Activated CD4-positive, alpha-beta T cell treated with anti-CD3 and anti-CD28 coated beads, Interleukin-2, amount 10 ng/mL, durations not matched to agents 24 days and 14 days (primary cell): ENCODE measurements at regions not wholly inside any gene's neighbourhood (a gene's known extent, or its start where the extent isn't known, plus 50 kb on each side); places are given as distances from the start of the nearest gene placed in this dataset.
A peak's percentile ranks its signal among the peaks of the same experiment; 100 is the strongest.

ENCODE experiments used
- DNase-seq: peaks from one replicate; pipeline ENCODE4 v3.0.0; 2022
- H3K27ac Mint-ChIP-seq: one replicate; pipeline ENCODE4 v1.8.0; 2022; ENCODE audit warnings: mild to moderate bottlenecking, mixed read lengths
- H3K27me3 Mint-ChIP-seq: one replicate; pipeline ENCODE4 v1.8.0; 2022; ENCODE audit warnings: mixed read lengths
- H3K36me3 Mint-ChIP-seq: one replicate; pipeline ENCODE4 v1.8.0; 2022; ENCODE audit warnings: low read depth, mild to moderate bottlenecking, mixed read lengths
- H3K4me1 Mint-ChIP-seq: one replicate; pipeline ENCODE4 v1.8.0; 2021; ENCODE audit warnings: mixed read lengths
- H3K4me3 Mint-ChIP-seq: one replicate; pipeline ENCODE4 v1.8.0; 2022; ENCODE audit warnings: mild to moderate bottlenecking, moderate library complexity, mixed read lengths
- H3K9me3 Mint-ChIP-seq: one replicate; pipeline ENCODE4 v1.8.0; 2021; ENCODE audit warnings: mixed read lengths
- intact Hi-C: fragments of 100-400 bp; cut with micrococcal nuclease; formaldehyde crosslinking; loops from one replicate; pipeline ENCODE4 v1.15.1; 2023

DNA sequence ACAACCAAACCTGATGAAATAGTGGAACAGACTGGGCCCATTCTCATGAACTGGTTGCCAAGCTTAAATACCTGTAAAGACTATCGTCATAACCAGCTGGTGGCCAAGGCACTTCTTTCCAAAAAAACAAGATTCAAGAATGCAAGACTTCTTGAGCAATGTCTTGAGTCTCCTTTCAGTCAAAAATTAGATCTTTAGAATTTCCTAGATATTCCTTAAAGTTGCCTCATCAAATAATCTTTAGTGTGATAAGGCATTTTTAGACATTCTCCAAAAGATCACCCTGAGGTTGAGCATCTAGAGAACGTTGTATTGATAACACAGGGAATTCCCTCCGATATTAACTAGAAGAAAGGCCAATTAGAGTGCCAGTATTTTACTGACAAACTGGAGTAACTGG lies 236.4 kb upstream of the MEX3C start:
- peaks cover 23% of the 10 kb centered on the region for H3K4me1 Mint-ChIP-seq
- intact Hi-C loops, result no loop called here
- H3K27ac Mint-ChIP-seq, result no peak overlapping the region
- DNase-seq, result no peak
- H3K36me3 Mint-ChIP-seq, result no peaks in the 10 kb centered on the region
- no peak overlapping the region for H3K4me3 Mint-ChIP-seq
- peaks cover 15% of the 10 kb centered on the region for H3K27me3 Mint-ChIP-seq
- H3K9me3 Mint-ChIP-seq, result peaks cover 12% of the 10 kb centered on the region

DNA sequence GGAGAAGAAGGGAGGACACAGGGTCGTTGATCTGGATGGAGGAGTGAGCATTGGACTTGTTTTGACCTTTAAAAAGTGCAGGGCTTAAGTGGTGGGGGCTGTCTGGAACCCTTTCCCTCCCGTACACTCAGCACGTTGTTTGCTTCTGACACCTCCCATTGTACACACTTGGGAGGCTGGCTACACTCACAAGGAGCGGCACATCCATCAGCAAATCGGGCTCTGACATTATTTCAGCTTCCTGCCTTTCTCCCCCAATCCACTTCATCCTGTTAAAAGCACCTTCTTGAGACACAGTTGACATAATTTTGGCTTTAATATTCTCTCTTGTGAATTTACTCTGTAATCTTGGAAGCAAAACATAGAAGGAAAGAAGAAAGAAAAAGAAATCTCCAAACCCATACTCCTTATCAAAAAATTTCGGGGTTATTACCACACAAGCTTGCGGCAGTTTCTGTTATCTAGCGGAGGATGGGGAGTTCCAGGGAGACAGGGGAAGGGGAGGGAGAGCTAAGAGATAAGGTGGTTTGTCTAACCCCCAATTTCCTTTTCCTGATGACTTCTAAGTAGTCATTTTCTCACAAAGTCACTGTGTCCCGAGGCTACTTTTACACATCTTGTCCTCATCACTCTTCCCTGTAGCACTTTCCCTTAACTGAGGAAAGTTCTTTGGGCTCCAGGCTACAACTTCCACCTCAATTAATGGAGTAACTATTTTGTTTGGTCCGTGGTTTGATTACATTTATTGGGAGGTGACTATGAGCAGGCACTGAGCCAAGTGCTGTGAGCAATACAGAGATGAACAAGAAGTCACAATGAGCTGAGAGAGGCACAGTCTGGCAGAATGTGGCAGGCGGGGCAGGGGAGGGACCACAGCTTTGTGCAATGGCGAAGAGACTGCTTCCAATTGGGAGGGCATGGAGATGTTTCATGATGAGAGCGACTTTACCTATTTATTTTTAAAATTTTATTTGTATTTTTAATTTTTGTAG lies 240.1 kb upstream of the MEX3C start:
- H3K4me1 Mint-ChIP-seq, result peaks cover 23% of the 10 kb centered on the region
- intact Hi-C loops, result no loop called here

DNA sequence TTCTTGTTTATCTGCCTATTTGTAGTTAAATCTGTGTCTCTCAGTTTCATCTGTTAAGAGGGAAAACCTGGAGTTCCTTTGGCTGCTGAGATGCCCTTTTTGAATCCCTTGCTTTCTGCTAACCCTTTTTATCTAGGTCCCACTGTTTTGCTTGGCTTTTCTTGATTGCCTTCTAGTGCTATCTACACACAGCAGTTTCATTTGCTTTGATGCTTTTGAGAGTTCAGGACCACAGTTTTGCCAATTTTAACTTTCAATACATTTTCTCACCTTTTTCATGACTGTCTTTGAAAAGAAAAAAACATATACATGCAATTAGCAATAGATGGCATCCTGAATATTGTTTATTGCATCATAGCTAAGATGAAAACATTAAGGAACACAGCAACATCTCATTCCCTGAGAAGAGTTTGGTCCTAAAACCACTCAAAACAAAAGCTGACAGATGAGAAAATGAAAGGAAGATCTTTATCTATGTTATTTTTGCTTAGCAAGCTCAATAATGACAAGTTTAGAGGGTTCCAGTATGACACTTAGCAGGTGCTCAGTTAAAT lies 241.4 kb upstream of the MEX3C start:
- H3K9me3 Mint-ChIP-seq, result peaks cover 8% of the 10 kb centered on the region
- no peak for DNase-seq
- intact Hi-C loops, result no loop called here
- no peaks in the 10 kb centered on the region for H3K36me3 Mint-ChIP-seq
- peaks cover 29% of the 10 kb centered on the region for H3K27me3 Mint-ChIP-seq
- H3K4me3 Mint-ChIP-seq, result no peak overlapping the region
- H3K4me1 Mint-ChIP-seq, result peaks cover 23% of the 10 kb centered on the region
- no peak overlapping the region for H3K27ac Mint-ChIP-seq

More for the DNA sequence above, 240.1 kb upstream of the MEX3C start:
- DNase-seq, result no peak
- peak overlapping the region; percentile 30 for H3K4me3 Mint-ChIP-seq
- peaks cover 8% of the 10 kb centered on the region for H3K9me3 Mint-ChIP-seq
- H3K36me3 Mint-ChIP-seq, result no peaks in the 10 kb centered on the region
- no peak overlapping the region for H3K27ac Mint-ChIP-seq
- peaks cover 26% of the 10 kb centered on the region for H3K27me3 Mint-ChIP-seq

DNA sequence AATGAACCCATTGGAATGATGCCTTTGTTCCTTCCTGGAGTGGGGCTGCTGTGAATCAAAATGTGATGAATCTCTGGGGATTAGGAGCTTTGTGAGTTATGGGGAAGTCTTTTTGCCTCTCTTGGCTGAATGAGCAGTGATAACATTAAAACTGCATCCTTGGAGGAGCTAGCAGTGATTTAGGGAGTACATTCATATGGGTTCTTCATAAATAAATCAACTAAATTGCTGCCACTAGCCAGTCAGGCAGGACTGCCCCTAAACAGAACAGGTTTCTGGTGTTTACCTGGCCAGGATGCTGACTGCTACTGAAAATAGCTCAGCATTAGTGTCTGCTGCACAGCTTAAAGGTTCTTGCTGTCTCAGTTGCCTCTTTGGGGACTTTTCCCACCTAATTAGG lies 244.5 kb upstream of the MEX3C start:
- no peak for DNase-seq
- peaks cover 26% of the 10 kb centered on the region for H3K27me3 Mint-ChIP-seq

DNA sequence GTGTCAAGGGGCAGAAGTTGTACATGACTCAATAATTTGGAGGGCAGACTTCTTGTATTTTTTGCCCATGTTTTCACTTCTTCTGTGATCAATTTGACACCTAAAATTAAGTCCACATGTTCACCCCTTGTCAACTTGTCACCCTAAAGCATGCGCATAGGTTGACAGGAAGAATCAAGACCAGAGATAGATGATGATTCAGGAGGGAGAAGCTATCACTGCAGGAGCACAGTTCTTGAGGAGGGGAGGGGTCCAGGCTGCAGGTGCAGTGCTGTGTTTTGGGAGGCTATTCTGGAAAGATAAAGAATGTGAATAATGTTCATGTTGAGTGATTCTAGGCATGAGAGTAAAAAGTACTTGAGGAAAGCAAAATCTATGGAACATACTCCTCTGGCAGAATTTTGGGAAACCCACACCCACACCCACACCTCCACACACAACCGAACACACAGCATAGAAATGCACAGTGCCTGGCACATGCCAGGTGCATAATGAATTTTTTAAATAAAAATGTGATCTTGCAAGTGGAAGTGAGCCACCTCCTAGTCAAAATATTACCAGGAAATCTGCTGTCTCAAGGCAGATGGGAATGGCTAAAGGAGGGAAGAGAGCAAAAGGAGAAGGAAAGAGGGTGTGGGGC lies 249.2 kb upstream of the MEX3C start:
- Mint-ChIP-seq H3K36me3 (no peaks in the 10 kb centered on the region), H3K27ac (no peak overlapping the region), H3K9me3 (no peaks in the 10 kb centered on the region), H3K4me1 (no peaks in the 10 kb centered on the region), H3K4me3 (no peak overlapping the region), H3K27me3 (peaks cover 14% of the 10 kb centered on the region)
- intact Hi-C loops, result no loop called here
- DNase-seq, result no peak

More for the DNA sequence above, 244.5 kb upstream of the MEX3C start:
- intact Hi-C loops, result no loop called here
- Mint-ChIP-seq H3K4me1 (peaks cover 18% of the 10 kb centered on the region), H3K4me3 (no peak overlapping the region), H3K9me3 (peaks cover 3% of the 10 kb centered on the region), H3K27ac (no peak overlapping the region), H3K36me3 (no peaks in the 10 kb centered on the region)

DNA sequence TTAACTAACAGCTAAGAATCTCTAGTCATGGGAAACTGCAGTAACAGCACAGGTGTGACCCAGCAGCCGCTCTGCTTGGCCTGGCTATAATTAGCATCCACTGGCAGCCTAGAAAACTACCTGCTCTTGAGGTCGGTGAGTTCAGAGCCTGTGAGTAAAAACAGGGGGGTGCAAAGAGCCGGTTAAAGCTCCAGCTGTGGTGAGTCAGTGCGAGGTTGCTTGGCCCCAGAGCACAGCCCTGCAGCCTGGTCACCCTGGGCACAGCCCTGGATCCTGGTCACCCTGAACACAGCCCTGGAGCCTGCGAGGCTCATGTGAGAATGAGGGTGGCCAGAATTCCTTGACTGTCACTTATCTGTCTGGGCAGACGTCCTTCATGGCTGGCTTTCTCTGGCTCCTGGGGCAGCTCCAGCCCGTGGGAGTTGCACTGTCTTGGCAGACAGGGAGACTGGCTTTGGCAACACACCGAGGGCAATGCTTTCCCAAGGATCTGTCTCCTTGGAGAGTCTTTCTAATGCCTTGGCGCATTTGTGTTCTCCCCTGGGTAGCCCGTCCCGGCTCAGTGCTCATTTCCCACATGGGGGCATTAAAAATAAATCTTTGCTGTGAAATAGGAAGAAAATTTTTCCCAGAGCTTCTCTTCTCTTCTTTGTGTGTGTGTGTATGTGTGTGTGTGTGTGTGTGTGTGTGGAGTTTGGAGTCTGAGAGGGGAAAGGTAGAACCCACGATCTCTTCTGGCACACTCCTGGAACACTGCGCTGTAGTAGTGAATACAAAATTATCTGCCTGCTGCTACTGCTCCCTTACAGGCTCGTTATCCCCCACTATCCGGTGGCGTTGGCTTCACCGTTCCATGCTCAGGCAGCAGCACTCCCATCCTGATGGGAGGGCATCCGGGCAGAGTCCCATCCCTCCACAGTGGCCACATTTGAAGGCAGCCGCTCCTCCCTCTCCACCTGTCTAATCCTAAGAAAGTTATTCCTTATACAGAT lies 250.2 kb upstream of the MEX3C start:
- H3K27ac Mint-ChIP-seq, result no peak overlapping the region
- H3K27me3 Mint-ChIP-seq, result peaks cover 10% of the 10 kb centered on the region
- no peaks in the 10 kb centered on the region for H3K9me3 Mint-ChIP-seq
- no peaks in the 10 kb centered on the region for H3K4me1 Mint-ChIP-seq
- DNase-seq, result no peak
- H3K4me3 Mint-ChIP-seq, result no peak overlapping the region
- no peaks in the 10 kb centered on the region for H3K36me3 Mint-ChIP-seq
- intact Hi-C loops, result no loop called here

DNA sequence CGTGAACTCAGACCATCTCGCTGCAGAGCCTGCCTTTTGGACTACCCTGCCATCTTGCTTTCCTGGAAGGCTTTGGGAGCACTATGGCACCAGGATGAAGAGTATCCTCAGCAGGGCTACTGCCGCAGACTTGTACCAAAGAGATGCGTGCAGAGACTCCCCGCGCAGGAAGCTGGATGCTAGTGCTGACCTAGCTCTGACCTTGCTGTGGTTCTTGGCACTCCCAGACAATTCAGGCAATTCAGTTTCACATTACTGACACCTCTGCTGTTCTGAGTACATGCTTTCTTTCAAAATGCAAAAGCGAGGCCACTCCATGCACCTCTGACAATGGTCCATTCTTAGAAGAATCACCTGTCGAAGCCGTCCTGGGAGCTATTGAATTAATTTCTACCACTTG lies 251.5 kb upstream of the MEX3C start:
- Mint-ChIP-seq H3K9me3 (no peaks in the 10 kb centered on the region), H3K4me1 (no peaks in the 10 kb centered on the region), H3K27ac (no peak overlapping the region), H3K4me3 (no peak overlapping the region), H3K36me3 (no peaks in the 10 kb centered on the region), H3K27me3 (peaks cover 7% of the 10 kb centered on the region)
- no peak for DNase-seq
- intact Hi-C loops, result no loop called here

DNA sequence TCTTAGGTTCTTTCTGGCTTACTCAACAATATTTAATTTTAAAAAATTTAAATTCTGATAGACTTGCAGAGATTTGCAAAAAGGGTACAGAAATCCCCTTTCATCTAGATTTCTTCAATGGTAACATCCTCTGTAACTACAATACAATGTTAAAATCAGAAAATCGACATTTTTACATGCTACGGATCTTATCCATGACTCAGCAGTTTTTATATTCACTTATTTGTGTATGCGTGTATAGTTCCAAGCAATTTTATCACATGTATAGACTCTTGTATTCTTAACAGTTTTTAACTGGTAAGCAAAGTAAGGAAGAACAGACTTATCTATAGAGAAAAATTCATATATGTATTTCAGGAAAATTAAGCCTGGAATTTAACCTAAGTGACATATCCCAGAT lies 256.1 kb upstream of the MEX3C start:
- peaks cover 1% of the 10 kb centered on the region for H3K27me3 Mint-ChIP-seq

DNA sequence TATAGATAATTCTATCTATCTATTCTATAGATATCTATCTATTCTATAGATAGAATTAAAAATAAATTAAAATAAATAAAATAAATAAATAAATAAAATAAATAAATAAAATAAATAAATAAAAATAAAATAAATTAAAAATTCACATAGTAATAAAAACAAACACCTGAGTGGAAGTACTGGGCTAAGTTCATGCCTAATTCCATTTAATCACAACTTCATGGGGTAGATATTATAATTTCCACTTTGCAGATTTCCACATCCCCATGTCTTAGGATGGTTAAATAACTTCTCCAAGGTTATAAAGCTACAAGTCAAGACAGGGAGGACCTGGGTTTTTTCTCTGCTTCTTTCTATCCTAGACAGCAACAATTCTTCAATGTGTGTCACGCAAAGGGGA lies 261.4 kb upstream of the MEX3C start:
- DNase-seq, result no peak
- H3K4me3 Mint-ChIP-seq, result no peak overlapping the region
- intact Hi-C loops, result no loop called here
- peaks cover 9% of the 10 kb centered on the region for H3K27me3 Mint-ChIP-seq
- no peaks in the 10 kb centered on the region for H3K36me3 Mint-ChIP-seq
- no peak overlapping the region for H3K27ac Mint-ChIP-seq
- H3K9me3 Mint-ChIP-seq, result no peaks in the 10 kb centered on the region
- no peaks in the 10 kb centered on the region for H3K4me1 Mint-ChIP-seq

More for the DNA sequence above, 256.1 kb upstream of the MEX3C start:
- Mint-ChIP-seq H3K9me3 (no peaks in the 10 kb centered on the region), H3K4me1 (no peaks in the 10 kb centered on the region), H3K27ac (no peak overlapping the region), H3K4me3 (no peak overlapping the region), H3K36me3 (no peaks in the 10 kb centered on the region)
- intact Hi-C loops, result no loop called here
- no peak for DNase-seq

DNA sequence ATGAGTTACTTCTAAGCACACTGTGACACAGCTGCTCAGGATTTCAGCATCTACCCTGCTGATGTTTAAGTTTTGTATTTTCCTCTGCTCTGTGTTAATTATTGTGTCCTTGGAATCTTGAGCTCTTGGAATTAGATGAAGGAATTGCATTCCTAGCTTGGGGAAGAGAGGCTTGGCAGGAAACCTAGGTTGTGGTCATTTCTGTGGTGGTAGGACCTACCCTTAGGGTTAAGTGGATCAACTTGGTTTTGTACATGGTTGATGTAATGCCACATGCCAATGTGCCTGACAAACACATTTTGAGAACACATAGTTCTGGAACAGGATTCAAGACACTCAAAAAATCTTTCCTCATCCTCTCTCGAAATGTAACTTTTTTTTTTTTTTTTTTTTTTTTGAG lies 264.5 kb upstream of the MEX3C start:
- no peak for DNase-seq
- H3K27me3 Mint-ChIP-seq, result peaks cover 9% of the 10 kb centered on the region
- H3K36me3 Mint-ChIP-seq, result no peaks in the 10 kb centered on the region
- no peak overlapping the region for H3K27ac Mint-ChIP-seq
- H3K4me3 Mint-ChIP-seq, result no peak overlapping the region
- H3K4me1 Mint-ChIP-seq, result no peaks in the 10 kb centered on the region
- no peaks in the 10 kb centered on the region for H3K9me3 Mint-ChIP-seq
- intact Hi-C loops, result no loop called here

DNA sequence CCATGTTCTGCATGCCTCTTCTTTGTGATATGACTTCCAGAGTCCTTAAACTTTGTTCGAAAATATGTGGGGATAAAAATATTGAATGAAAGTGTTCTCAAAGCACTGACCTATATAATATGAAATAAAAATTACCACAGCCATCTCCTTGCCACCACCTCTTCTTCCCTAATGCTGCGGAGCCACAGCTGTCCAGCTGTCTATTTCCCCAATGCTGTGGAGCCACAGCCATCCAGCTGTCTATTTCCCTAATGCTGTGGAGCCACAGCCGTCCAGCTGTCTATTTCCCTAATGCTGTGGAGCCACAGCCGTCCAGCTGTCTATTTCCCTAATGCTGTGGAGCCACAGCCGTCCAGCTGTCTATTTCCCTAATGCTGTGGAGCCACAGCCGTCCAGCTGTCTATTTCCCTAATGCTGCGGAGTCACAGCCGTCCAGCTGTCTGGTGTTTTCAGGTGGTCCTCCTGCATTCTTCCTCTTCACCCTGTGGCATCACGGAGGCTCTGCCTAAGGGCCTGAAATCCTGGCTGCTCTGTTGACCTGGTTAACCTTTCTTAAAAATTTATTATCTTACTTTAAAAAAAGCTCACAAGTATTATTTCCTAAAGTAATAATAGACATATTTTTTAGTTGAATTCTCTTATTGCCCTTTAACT lies 266.1 kb upstream of the MEX3C start:
- Mint-ChIP-seq H3K36me3 (no peaks in the 10 kb centered on the region), H3K4me1 (no peaks in the 10 kb centered on the region), H3K9me3 (no peaks in the 10 kb centered on the region), H3K27me3 (peaks cover 8% of the 10 kb centered on the region), H3K27ac (no peak overlapping the region), H3K4me3 (no peak overlapping the region)
- intact Hi-C loops, result no loop called here
- no peak for DNase-seq

DNA sequence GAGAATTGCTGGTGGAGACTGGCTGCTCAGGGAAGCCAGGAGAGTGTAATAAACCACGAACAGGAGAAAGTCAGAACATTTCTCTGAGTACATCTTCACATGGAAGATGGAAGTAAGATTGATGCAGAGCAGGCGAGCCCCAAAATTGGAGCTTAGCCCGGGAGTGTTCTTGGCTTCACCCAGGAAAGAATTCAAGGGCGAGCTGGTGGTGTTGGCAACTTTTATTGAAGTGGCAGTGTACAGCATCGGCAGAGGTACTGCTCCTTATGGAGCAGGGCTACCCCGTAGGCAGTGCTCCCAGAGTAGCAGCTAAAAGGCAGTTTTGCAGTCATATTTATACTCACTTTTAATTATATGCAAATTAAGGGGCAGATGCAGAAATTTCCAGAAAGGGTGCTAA lies 281.4 kb upstream of the MEX3C start:
- H3K4me1 Mint-ChIP-seq, result no peaks in the 10 kb centered on the region
- peaks cover 2% of the 10 kb centered on the region for H3K27me3 Mint-ChIP-seq

DNA sequence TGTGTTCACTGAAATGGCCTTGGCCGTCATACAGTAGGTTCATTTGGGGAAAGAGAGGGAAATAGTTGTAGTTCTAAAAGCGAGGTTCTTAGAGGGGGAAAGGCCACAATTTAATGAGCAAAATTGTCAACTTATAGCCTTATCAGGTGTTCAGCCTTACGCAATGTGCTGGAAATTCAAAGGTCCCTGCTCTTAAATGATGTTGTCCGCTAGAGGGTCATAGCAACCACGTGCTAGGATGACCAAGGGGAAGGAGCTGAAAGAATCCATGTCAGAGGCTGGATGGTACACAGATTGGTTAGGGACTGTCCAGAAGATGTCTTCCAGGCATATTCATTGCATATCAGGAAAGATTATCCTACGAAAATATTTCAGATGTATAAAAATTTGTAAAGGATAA lies 282.3 kb upstream of the MEX3C start:
- H3K4me3 Mint-ChIP-seq, result no peak overlapping the region
- no peaks in the 10 kb centered on the region for H3K36me3 Mint-ChIP-seq
- H3K9me3 Mint-ChIP-seq, result no peaks in the 10 kb centered on the region
- no peaks in the 10 kb centered on the region for H3K4me1 Mint-ChIP-seq
- no peak overlapping the region for H3K27ac Mint-ChIP-seq
- H3K27me3 Mint-ChIP-seq, result no peaks in the 10 kb centered on the region
- DNase-seq, result no peak
- intact Hi-C loops, result no loop called here

More for the DNA sequence above, 281.4 kb upstream of the MEX3C start:
- Mint-ChIP-seq H3K36me3 (no peaks in the 10 kb centered on the region), H3K27ac (no peak overlapping the region), H3K4me3 (no peak overlapping the region), H3K9me3 (no peaks in the 10 kb centered on the region)
- no peak for DNase-seq
- intact Hi-C loops, result no loop called here
